HL-60 (cell line): ENCODE measurements at regions not wholly inside any gene's neighbourhood (a gene's known extent, or its start where the extent isn't known, plus 50 kb on each side); places are given as distances from the start of the nearest gene placed in this dataset.

Source experiments
- DNase-seq, 2 experiments: peaks; one replicate each; pipeline ENCODE4 v3.0.0-alpha.2; 2010 to 2020; ENCODE audit warnings: low read depth in 1 of 2, low spot score in 1 of 2
- H3K27ac ChIP-seq: fragments of 250-450 bp; sonication (Bioruptor Pico); replicated peaks from 2 replicates; pipeline ENCODE4 v1.5.1; 2020; ENCODE audit warnings: mild to moderate bottlenecking, moderate library complexity
- H3K27me3 ChIP-seq: fragments of 250-450 bp; sonication (Bioruptor Pico); 2 replicates; pipeline ENCODE4 v1.5.1; 2021; ENCODE audit warnings: mild to moderate bottlenecking, moderate library complexity; ENCODE audit not compliant: insufficient read depth, poor library complexity, severe bottlenecking
- H3K4me3 ChIP-seq: replicated peaks from 2 replicates; pipeline ENCODE4 v1.5.1; 2011; ENCODE audit warnings: mild to moderate bottlenecking, control low read depth, low read length; ENCODE audit not compliant: insufficient read depth
- CTCF ChIP-seq: IDR thresholded peaks from one replicate; pipeline ENCODE4 v1.5.1; 2011; ENCODE audit warnings: low read length, control low read depth, inconsistent platforms; ENCODE audit not compliant: insufficient read depth
- GABPA ChIP-seq: IDR thresholded peaks from 2 replicates; pipeline ENCODE4 v1.6.1; 2012; ENCODE audit warnings: low read depth
- POLR2AphosphoS5 ChIP-seq: IDR thresholded peaks from 2 replicates; pipeline ENCODE4 v1.6.1; 2012; ENCODE audit warnings: low read depth
- REST ChIP-seq: IDR thresholded peaks from 2 replicates; pipeline ENCODE4 v1.6.1; 2012; ENCODE audit warnings: low read depth; ENCODE audit not compliant: insufficient replicate concordance
- SPI1 ChIP-seq: IDR thresholded peaks from 2 replicates; pipeline ENCODE4 v1.6.1; 2012; ENCODE audit warnings: low read depth, mild to moderate bottlenecking, borderline replicate concordance

GRCh38 chr2:16165518-16166326 is 225.4 kb downstream of the MYCN start:
- TF ChIP-seq POLR2AphosphoS5 (no peak), GABPA (no peak), SPI1 (no peak), CTCF (no peak), REST (no peak)
- no peak overlapping the region for H3K27ac ChIP-seq
- no peaks in the 10 kb centered on the region for H3K27me3 ChIP-seq
- no peak for DNase-seq
- no peak overlapping the region for H3K4me3 ChIP-seq

- H3K27me3 ChIP-seq, result no peaks in the 10 kb centered on the region
- DNase-seq, result no peak
- TF ChIP-seq CTCF (no peak), GABPA (no peak), POLR2AphosphoS5 (no peak), REST (no peak), SPI1 (no peak)
- no peak overlapping the region for H3K27ac ChIP-seq
- H3K4me3 ChIP-seq, result no peak overlapping the region
Measured at GRCh38 chr2:16162491-16163040, 222.2 kb downstream of the MYCN start.

- DNase-seq, result no peak
Measured at GRCh38 chr2:16161768-16162490, 221.6 kb downstream of the MYCN start.

More at GRCh38 chr2:16161768-16162490, 221.6 kb downstream of the MYCN start:
- Histone ChIP-seq H3K27ac (no peak overlapping the region), H3K4me3 (no peak overlapping the region), H3K27me3 (no peaks in the 10 kb centered on the region)
- TF ChIP-seq CTCF (no peak), REST (no peak), SPI1 (no peak), POLR2AphosphoS5 (no peak), GABPA (no peak)
